ENCODE measurements at regions not wholly inside any gene's neighbourhood (a gene's known extent, or its start where the extent isn't known, plus 50 kb on each side); places are given as distances from the start of the nearest gene placed in this dataset.

GRCh38 chr1:90616395-90616794 is 100.7 kb downstream of the BARHL2 start:
- no peak for TF ChIP-seq CTCF (IDR thresholded peaks at IDR 0.05)
- TF ChIP-seq EP300 (IDR thresholded peaks at IDR 0.05) = no peak
- TF ChIP-seq POLR2AphosphoS5 (IDR thresholded peaks at IDR 0.05) = no peak
- TF ChIP-seq POLR2A (IDR thresholded peaks at IDR 0.05) = no peak
